Activated T-cell treated with anti-CD3 and anti-CD28 coated beads for 24 hours (primary cell): ENCODE measurements at regions not wholly inside any gene's neighbourhood (a gene's known extent, or its start where the extent isn't known, plus 50 kb on each side); places are given as distances from the start of the nearest gene placed in this dataset.

Experiments
- DNase-seq: peaks from one replicate; pipeline ENCODE4 v3.0.0-alpha.2; 2020; ENCODE audit warnings: low read depth

DNA sequence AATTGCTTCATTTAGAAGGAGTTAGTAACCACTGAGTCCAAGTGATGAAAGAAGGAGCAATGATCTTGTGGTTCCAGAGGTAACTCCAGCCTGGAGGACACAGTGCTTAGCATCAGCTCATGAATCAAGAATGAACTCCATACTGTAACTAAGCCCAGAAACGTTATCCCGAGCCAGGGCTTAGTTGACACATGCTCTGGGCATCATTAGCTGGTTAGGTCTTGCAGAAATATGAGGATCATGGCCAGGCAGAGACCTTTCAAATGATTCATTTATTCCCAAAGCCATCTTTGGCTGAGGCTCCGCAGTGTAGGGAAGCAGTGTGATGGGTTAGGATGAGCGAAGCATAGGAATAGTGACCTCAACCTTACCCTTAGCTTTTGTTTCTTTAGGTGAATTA lies 277.4 kb downstream of the FAM76B start:
- no peak for DNase-seq

DNA sequence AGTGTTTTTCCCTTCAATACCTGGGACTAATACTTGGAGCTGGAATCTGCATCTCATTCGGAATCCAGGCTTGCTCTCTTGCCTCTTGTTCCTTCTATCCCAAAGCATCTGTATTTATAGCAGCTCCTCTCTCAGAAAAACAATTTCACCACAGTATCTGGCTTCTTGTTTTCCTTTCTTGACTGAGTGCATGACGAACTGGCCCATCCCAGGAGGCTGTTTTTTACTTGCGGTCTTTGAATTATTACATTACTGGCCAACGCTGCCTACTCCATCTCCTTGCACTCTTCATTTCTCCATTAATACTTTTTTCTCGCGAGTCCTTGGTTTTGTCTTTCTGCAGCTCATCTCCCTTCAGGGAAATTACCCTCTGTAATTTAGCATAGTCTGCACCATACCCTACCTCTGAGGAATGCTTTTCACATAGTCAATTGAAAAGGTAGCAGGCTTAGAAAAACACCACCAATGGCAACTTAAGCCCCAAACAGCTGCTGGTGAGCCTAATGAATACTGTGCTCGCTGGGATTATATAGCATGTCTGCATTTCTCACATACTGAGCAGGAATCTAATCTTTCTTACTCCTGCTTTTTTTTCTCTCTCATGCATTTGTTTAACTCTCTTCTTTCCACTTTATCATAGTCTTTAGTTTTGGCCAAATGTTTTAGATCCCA lies 277.4 kb upstream of the SESN3 start:
- no peak for DNase-seq

- DNase-seq = no peak
Observed at GRCh38 chr11:95507794-95508193, 276.8 kb upstream of the SESN3 start.

GRCh38 chr11:95506777-95507176 lies 275.8 kb upstream of the SESN3 start:
- DNase-seq = no peak

- DNase-seq = no peak
Observed at GRCh38 chr11:95505927-95506426, 275.0 kb upstream of the SESN3 start.

GRCh38 chr11:95503047-95503446 lies 272.0 kb upstream of the SESN3 start:
- DNase-seq = no peak

DNA sequence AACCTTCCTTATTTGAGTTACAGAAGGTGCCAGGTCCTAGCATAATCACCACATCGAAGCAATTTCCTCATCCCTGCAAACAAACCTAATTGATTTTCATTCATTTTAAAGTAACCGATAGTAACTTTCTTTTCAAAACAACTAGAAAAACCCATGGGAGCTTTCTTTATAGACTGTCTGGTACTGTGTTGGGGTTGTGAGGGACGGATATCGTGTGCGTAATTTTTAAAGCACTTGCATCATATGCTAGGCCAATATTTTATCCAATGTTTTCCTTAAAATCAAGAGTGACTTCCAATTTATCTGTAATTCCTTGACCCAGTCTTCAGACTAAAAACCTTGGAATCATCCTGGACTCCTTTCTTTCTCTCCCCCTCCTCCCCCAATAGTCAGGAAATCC lies 271.5 kb upstream of the SESN3 start:
- no peak for DNase-seq

- DNase-seq = no peak
Observed at GRCh38 chr11:95501761-95502266, 270.8 kb upstream of the SESN3 start.

GRCh38 chr11:95500466-95500865 lies 269.5 kb upstream of the SESN3 start:
- DNase-seq = no peak

DNA sequence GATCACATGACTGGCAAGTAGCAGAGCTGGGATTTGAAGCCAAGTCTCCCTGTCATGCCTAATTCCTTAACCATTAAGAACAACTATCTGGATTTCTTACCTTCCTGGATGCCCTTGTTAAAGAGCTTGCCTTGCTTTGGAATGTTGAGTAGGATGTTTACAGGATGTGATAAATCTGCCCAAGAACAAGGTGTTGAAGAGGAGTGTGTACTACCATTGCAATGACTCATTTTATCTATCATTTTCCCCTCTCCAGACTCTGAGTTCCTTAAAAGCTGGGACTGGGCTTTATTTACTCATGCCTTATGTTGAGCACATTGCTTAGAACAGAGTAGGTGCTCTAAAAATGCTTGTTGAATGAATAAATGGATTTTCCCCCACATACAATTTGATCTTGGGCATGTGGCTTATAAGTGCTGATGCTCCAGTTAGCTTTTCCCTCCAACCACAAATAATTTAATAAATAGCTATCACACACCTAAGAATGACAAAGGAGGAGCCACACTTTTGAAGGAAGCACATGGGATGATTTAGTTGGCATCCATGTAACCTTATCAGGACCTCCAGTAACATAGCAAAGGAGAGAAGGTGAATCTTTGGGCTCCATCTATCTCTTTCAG lies 268.6 kb upstream of the SESN3 start:
- DNase-seq = no peak

- no peak for DNase-seq
Observed at GRCh38 chr11:95498722-95499425, 267.9 kb upstream of the SESN3 start.

DNA sequence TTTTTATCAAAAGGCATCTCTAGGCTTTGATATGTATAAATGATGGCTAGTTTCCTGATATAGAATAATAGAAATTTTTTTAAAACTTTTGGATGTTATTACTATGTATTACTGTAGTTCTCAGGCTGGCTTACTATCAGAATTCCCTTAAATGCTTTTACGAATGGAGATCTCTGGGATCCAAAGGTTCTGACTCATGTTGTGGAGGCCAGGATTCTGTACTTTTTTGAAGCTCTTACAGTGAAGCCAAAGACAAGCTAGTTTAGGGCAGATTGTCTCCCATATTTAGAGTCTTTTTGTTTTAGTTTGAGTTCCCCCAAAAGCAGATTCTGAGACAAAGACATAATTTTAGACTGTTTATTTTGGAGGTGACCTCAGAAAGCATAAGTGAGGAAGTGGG lies 265.9 kb upstream of the SESN3 start:
- no peak for DNase-seq

GRCh38 chr11:95495706-95496105 lies 264.7 kb upstream of the SESN3 start:
- no peak for DNase-seq

DNA sequence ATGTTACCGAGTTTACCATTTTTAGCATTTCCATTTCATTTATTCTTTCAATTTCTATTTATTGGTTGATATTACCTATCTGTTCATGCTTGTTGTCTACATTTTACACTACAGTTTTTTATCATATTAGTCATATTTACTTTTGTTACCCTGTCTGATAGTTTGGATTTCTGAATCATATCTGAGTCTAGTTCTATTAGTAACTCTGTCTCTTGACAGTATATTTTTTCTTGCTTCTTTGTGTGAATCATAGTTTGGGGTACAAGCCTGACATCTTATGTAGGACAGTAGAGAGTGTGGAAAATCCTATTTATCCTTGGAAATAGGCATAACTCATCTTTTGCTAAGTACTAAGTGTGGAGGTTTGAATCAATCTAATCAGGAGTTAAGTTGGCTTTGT lies 263.9 kb upstream of the SESN3 start:
- DNase-seq = no peak

DNA sequence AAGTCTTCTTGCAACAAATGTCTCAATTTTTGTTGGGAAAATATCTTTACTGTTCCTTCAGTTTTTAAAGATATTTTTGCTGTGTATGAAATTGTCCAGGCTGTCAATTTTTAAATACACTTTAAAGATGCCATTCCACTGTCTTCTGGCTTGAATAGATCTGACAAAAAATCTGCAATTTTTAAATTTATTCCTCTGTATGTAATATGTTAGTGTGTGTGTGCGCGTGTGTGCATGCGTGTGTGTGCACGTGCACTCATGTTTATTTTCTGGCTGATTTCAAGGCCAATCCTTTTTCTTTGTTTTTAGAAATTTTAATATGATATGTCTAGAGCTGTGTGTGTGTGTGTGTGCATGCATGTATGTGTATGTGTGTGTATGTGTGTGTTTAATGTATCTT lies 263.2 kb upstream of the SESN3 start:
- no peak for DNase-seq

GRCh38 chr11:95490625-95491024 lies 259.6 kb upstream of the SESN3 start:
- no peak for DNase-seq

DNA sequence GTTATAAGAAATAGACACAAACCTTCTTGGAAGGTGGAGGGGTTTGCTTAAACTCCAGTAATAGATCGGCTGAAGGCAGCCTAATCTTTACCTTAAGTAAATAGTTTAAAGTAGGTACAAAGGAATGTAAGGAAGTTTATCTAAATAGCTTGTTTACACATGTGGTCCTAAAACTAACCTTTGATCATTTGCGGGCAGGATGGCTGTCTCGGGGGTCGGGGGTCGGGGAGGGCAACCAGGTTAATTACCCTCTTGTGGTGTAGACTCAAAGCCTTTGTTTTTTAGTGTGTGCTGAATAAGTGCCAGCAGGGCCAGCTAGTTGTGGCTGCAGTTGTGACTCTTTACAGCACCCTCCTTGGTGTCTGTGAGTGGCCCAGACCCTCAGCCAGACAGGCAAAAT lies 256.9 kb upstream of the SESN3 start:
- no peak for DNase-seq

- no peak for DNase-seq
Observed at GRCh38 chr11:95487391-95487790, 256.4 kb upstream of the SESN3 start.

- DNase-seq = no peak
Observed at GRCh38 chr11:95486979-95487378, 256.0 kb upstream of the SESN3 start.

DNA sequence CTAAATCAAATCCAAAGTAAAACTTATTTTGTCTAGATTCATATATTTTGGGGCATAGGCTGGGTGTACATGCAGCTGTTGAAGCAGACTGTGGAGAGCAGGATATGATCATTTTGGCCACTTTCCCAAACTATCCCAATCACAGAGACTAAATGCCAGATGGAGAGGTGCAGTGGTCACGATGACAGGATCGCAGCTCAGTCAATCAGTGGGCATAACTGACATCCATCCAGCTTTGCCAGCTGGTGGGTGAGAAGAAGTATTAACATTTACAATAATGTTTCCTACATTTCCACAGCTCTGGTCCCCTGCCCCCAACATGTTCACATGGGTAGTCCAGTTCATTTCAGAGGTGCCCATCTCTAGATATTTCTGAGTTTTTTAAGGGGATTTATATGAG lies 255.5 kb upstream of the SESN3 start:
- DNase-seq = no peak

GRCh38 chr11:95485115-95485900 lies 254.3 kb upstream of the SESN3 start:
- DNase-seq = no peak

DNA sequence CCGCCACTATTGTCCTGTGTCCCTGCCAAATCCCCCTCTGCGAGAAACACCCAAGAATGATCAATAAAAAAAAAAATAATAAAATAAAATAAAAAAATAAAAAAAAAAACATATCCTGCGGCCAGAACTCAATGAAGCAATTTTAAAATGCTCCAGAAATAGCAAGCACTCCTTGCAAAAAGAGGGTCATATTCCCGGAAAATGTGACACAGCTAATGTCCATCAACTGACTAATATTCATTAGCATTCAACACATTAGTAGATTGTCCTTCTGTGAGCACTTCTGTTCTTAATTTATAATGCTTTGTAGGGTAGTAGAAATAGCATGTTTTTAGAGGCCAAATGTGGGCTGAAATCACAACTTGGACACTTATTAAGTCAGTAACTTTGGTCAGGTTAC lies 252.3 kb upstream of the SESN3 start:
- DNase-seq = no peak
